HCT116 (cell line): ENCODE measurements at regions not wholly inside any gene's neighbourhood (a gene's known extent, or its start where the extent isn't known, plus 50 kb on each side); places are given as distances from the start of the nearest gene placed in this dataset.

ENCODE experiments used
- ATAC-seq: fragments of 200-7000 bp; cut with Tn5 transposase; 2 replicates; pipeline ENCODE4 v1.9.1; 2020; ENCODE audit warnings: mild to moderate bottlenecking, moderate library complexity
- BruUV-seq: library from RNA; stranded (reverse); fragments of 400-500 nt; replicated peaks from 2 replicates; lab custom pipeline; 2021; lab: Mats Ljungman, UMichigan
- CTCF ChIA-PET: fragments of 300-600 bp; sonication (Branson Sonifier 250); formaldehyde crosslinking; loops from one replicate; lab custom pipeline; 2021; ENCODE audit warnings: antibody characterized with exemption; lab: Charles Lee
- POLR2A ChIA-PET: fragments of 300-600, 350-600 bp; sonication (Branson Sonifier 250); formaldehyde crosslinking; loops from one replicate; lab custom pipeline; 2021; ENCODE audit warnings: antibody characterized with exemption; lab: Charles Lee
- RAD21 ChIA-PET, 2 experiments: fragments of 300-600 bp; sonication (Branson Sonifier 250); formaldehyde crosslinking; loops; one replicate each; lab custom pipeline; 2023; ENCODE audit warnings: low total read pairs in 2 of 2; ENCODE audit not compliant: uncharacterized antibody in 2 of 2, unreplicated experiment in 2 of 2, low non-redundant PET in 1 of 2; lab: Charles Lee
- DNase-seq: peaks from one replicate; pipeline ENCODE4 v3.0.0-alpha.2; 2010; ENCODE audit warnings: low read depth, low spot score
- H2AFZ ChIP-seq: fragments of 200-600 bp; shearing (Covaris generic), sonication (generic); 2 replicates; pipeline ENCODE4 v1.6.1; 2017; ENCODE audit warnings: low read depth, mixed run types, mixed read lengths, antibody characterized with exemption, low read length; ENCODE audit not compliant: poor library complexity, severe bottlenecking
- H3K27ac ChIP-seq: 2 replicates; pipeline ENCODE4 v1.5.1; 2012; ENCODE audit warnings: low read depth, low read length
- H3K27me3 ChIP-seq: fragments of 200-600 bp; sonication (generic); 2 replicates; pipeline ENCODE4 v1.6.1; 2016; ENCODE audit warnings: mixed run types, low read length, mixed read lengths; ENCODE audit not compliant: insufficient read depth
- H3K36me3 ChIP-seq, 2 experiments: fragments of 200-500 bp in 1 of 2; fragments of 200-600 bp in 1 of 2; sonication (Bioruptor generic) in 1 of 2; sonication (generic) in 1 of 2; 2 replicates each; pipeline versions ENCODE4 v1.5.1 to v1.6.1; 2014 to 2016; ENCODE audit warnings: low read length in 2 of 2, inconsistent platforms in 1 of 2, mixed read lengths in 1 of 2, mixed run types in 1 of 2; ENCODE audit not compliant: insufficient read depth in 2 of 2, control insufficient read depth in 1 of 2
- H3K4me1 ChIP-seq, 2 experiments: fragments of 200-600 bp in 1 of 2; sonication (generic) in 1 of 2; 2 replicates each; pipeline versions ENCODE4 v1.5.1 to v1.6.1; 2012 to 2017; ENCODE audit warnings: low read length in 2 of 2, inconsistent platforms in 1 of 2, mild to moderate bottlenecking in 1 of 2, mixed read lengths in 1 of 2, mixed run types in 1 of 2, moderate library complexity in 1 of 2; ENCODE audit not compliant: insufficient read depth in 2 of 2, control insufficient read depth in 1 of 2
- H3K4me2 ChIP-seq: fragments of 200-600 bp; sonication (generic); 2 replicates; pipeline ENCODE4 v1.6.1; 2017; ENCODE audit warnings: mixed run types, low read length, mixed read lengths
- H3K4me3 ChIP-seq, 2 experiments: fragments of 200-600 bp in 1 of 2; sonication (generic) in 1 of 2; replicated peaks in 1 of 2; 2 replicates each; pipeline ENCODE4 v1.5.1; 2011 to 2016; ENCODE audit warnings: low read length in 2 of 2, control low read depth in 1 of 2, low read depth in 1 of 2, mild to moderate bottlenecking in 1 of 2, mixed read lengths in 1 of 2, mixed run types in 1 of 2
- H3K79me2 ChIP-seq: fragments of 200-600 bp; sonication (generic); 2 replicates; pipeline ENCODE4 v1.6.1; 2017; ENCODE audit warnings: mild to moderate bottlenecking, mixed run types, low read length, moderate library complexity, mixed read lengths; ENCODE audit not compliant: insufficient read depth
- H3K9ac ChIP-seq: fragments of 200-600 bp; sonication (generic); 2 replicates; pipeline ENCODE4 v1.6.1; 2016; ENCODE audit warnings: low read length, mixed read lengths
- H3K9me2 ChIP-seq: fragments of 200-600 bp; sonication (generic), shearing (Covaris generic); 2 replicates; pipeline ENCODE4 v1.6.1; 2017; ENCODE audit warnings: mixed run types, mild to moderate bottlenecking, moderate library complexity; ENCODE audit not compliant: insufficient read depth
- H3K9me3 ChIP-seq, 2 experiments: fragments of 200-500 bp in 1 of 2; fragments of 200-600 bp in 1 of 2; sonication (Bioruptor generic) in 1 of 2; sonication (generic) in 1 of 2; 2 replicates each; pipeline ENCODE4 v1.6.1; 2014 to 2017; ENCODE audit warnings: low read length in 2 of 2, mixed read lengths in 2 of 2, inconsistent platforms in 1 of 2, low read depth in 1 of 2, mild to moderate bottlenecking in 1 of 2, mixed run types in 1 of 2, moderate library complexity in 1 of 2; ENCODE audit not compliant: control insufficient read depth in 1 of 2, insufficient read depth in 1 of 2
- H4K20me1 ChIP-seq: fragments of 200-600 bp; sonication (generic), shearing (Covaris generic); 2 replicates; pipeline ENCODE4 v1.6.1; 2017; ENCODE audit warnings: mixed run types, mild to moderate bottlenecking, moderate library complexity; ENCODE audit not compliant: insufficient read depth
- ATF3 ChIP-seq: IDR thresholded peaks from 2 replicates; pipeline ENCODE4 v1.6.1; 2012
- CEBPB ChIP-seq: IDR thresholded peaks from 2 replicates; pipeline ENCODE4 v1.6.1; 2012; ENCODE audit warnings: low read depth
- EGR1 ChIP-seq: IDR thresholded peaks from 2 replicates; pipeline ENCODE4 v1.6.1; 2012; ENCODE audit warnings: low read depth
- FOSL1 ChIP-seq: IDR thresholded peaks from 2 replicates; pipeline ENCODE4 v1.6.1; 2012; ENCODE audit warnings: low read depth
- JUND ChIP-seq: IDR thresholded peaks from 2 replicates; pipeline ENCODE4 v1.6.1; 2012
- MAX ChIP-seq: IDR thresholded peaks from 2 replicates; pipeline ENCODE4 v1.6.1; 2012
- REST ChIP-seq: IDR thresholded peaks from 2 replicates; pipeline ENCODE4 v1.6.1; 2012; ENCODE audit warnings: low read depth
- SP1 ChIP-seq: IDR thresholded peaks from 2 replicates; pipeline ENCODE4 v1.6.1; 2012; ENCODE audit warnings: low read depth
- SRF ChIP-seq: IDR thresholded peaks from 2 replicates; pipeline ENCODE4 v1.6.1; 2012; ENCODE audit warnings: low read depth
- ZBTB33 ChIP-seq: IDR thresholded peaks from 2 replicates; pipeline ENCODE4 v1.6.1; 2011; ENCODE audit warnings: mild to moderate bottlenecking, low read length, moderate library complexity; ENCODE audit not compliant: insufficient replicate concordance; ENCODE audit errors: extremely low read depth
- ZNF274 ChIP-seq: fragments of 200-500 bp; sonication (Bioruptor generic); IDR thresholded peaks from 2 replicates; pipeline ENCODE4 v1.6.1; 2014; ENCODE audit warnings: mild to moderate bottlenecking, low read depth, low read length, inconsistent platforms
- intact Hi-C: fragments of 100-400 bp; cut with micrococcal nuclease; formaldehyde crosslinking; loops from 2 replicates; pipeline ENCODE4 v1.10.0; 2022

GRCh38 chr15:62326460-62327011, 161.5 kb upstream of the C2CD4B start:
- H2AFZ ChIP-seq: no peak overlapping the region
- no peaks in the 10 kb centered on the region for H4K20me1 ChIP-seq
- no peaks in the 10 kb centered on the region for H3K79me2 ChIP-seq
- no peak overlapping the region for H3K4me2 ChIP-seq
- ATAC-seq (no peak), DNase-seq (no peak)
- intact Hi-C loops: no loop called here
- H3K4me3 ChIP-seq: no peak overlapping the region
- H3K36me3 ChIP-seq: no peaks in the 10 kb centered on the region
- no peak overlapping the region for H3K9ac ChIP-seq
- H3K9me2 ChIP-seq: no peaks in the 10 kb centered on the region
- peaks cover 2% of the 10 kb centered on the region; the same call in 1 of the 2 replicates for H3K27me3 ChIP-seq
- RAD21 ChIA-PET: no interaction called here
- H3K9me3 ChIP-seq: no peaks in the 10 kb centered on the region
- CTCF ChIA-PET: no interaction called here
- POLR2A ChIA-PET: no interaction called here
- no peak overlapping the region for H3K27ac ChIP-seq
- BruUV-seq: no TSS peak
- no peak for TF ChIP-seq FOSL1
- no peak for TF ChIP-seq REST
- no peak for TF ChIP-seq MAX
- TF ChIP-seq ZNF274: no peak
- no peak for TF ChIP-seq JUND
- TF ChIP-seq CEBPB: no peak
- TF ChIP-seq ZBTB33: no peak
- TF ChIP-seq EGR1: no peak
- no peak for TF ChIP-seq SP1
- TF ChIP-seq ATF3: no peak
- TF ChIP-seq SRF: no peak
- H3K4me1 ChIP-seq: no peaks in the 10 kb centered on the region
